Endothelial cell of umbilical vein (primary cell): ENCODE measurements at regions not wholly inside any gene's neighbourhood (a gene's known extent, or its start where the extent isn't known, plus 50 kb on each side); places are given as distances from the start of the nearest gene placed in this dataset.

Experiments
- CTCF ChIP-seq, 2 donors: IDR thresholded peaks; 1 replicate in 1 of 2; 2 replicates in 1 of 2; pipeline ENCODE4 v1.5.1; 2011; ENCODE audit warnings: low read length in 2 of 2, mild to moderate bottlenecking in 2 of 2, moderate library complexity in 2 of 2, control low read depth in 1 of 2, inconsistent platforms in 1 of 2, low read depth in 1 of 2; ENCODE audit not compliant: insufficient read depth in 1 of 2; ENCODE audit errors: extremely low read depth in 1 of 2
- EZH2 ChIP-seq: IDR thresholded peaks from 2 replicates; pipeline ENCODE4 v1.6.1; 2012; ENCODE audit warnings: borderline replicate concordance, low read depth, mild to moderate bottlenecking, moderate library complexity, low read length, inconsistent platforms; ENCODE audit not compliant: severe bottlenecking
- GATA2 ChIP-seq: IDR thresholded peaks from 2 replicates; pipeline ENCODE4 v1.7.0; 2011; ENCODE audit warnings: low read depth, mild to moderate bottlenecking, moderate library complexity, mixed read lengths, low read length; ENCODE audit not compliant: insufficient read length, insufficient read depth
- POLR2A ChIP-seq: IDR thresholded peaks from 2 replicates; pipeline ENCODE4 v1.6.1; 2012; ENCODE audit warnings: low read depth, mild to moderate bottlenecking, control low read depth, low read length
- POLR2AphosphoS5 ChIP-seq: IDR thresholded peaks from 2 replicates; pipeline ENCODE4 v1.6.1; 2012; ENCODE audit warnings: low read depth, mild to moderate bottlenecking, control low read depth, low read length, moderate library complexity; ENCODE audit not compliant: insufficient read depth

DNA sequence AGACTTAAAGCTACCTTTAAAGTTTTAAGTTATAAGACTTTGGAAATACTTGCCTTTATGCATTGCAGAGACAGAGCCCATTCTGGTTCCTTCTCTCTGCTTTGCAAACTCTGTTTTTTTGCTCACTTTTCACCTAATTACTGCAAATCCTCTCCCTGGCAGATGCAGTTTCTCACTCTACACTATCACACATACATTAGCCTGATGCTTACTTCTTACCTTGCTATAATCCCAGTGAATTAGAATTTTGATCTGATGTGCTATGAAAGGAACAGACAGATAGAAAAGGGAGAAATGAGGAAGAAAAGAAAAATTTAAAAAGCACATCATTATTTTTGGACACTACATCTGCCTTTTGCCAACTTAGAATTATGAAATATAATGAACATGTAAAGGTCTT lies 489.5 kb upstream of the EDIL3 start:
- TF ChIP-seq CTCF (IDR thresholded peaks at IDR 0.05; ENCODE audit: extremely low read depth in 1 of 2, insufficient read depth in 1 of 2, low read depth in 1 of 2, low read length in 2 of 2) (no peak), POLR2A (no peak), GATA2 (no peak), EZH2 (no peak), POLR2AphosphoS5 (no peak)
